HepG2 (cell line): ENCODE measurements at regions not wholly inside any gene's neighbourhood (a gene's known extent, or its start where the extent isn't known, plus 50 kb on each side); places are given as distances from the start of the nearest gene placed in this dataset.

ENCODE experiments used
- ATAC-seq: fragments of 200-7000 bp; cut with Tn5 transposase; 3 replicates; pipeline ENCODE4 v1.9.1; 2020; ENCODE audit warnings: mild to moderate bottlenecking, moderate library complexity
- BruUV-seq: library from RNA; stranded (reverse); fragments of 400-500 nt; replicated peaks from 2 replicates; lab custom pipeline; 2021; lab: Mats Ljungman, UMichigan
- CTCF ChIA-PET: fragments of 300-600 bp; formaldehyde crosslinking; extraction: SDS; loops from one replicate; lab custom pipeline; 2021; ENCODE audit warnings: low total read pairs, inconsistent platforms, low intra/inter-chr PET ratio; lab: Yijun Ruan, JAX
- POLR2A ChIA-PET: fragments of 350-600 bp; sonication (Branson Sonifier 250); formaldehyde crosslinking; loops from one replicate; lab custom pipeline; 2020; ENCODE audit warnings: antibody characterized with exemption, inconsistent platforms; lab: Yijun Ruan, JAX
- DNase-seq: peaks from one replicate; pipeline ENCODE4 v3.0.0-alpha.2; 2015; ENCODE audit warnings: low spot score
- FAIRE-seq: peaks from 3 replicates; lab custom pipeline; 2011; peaks lifted over from hg19 to GRCh38; lab: Jason Lieb, UNC
- H2AFZ ChIP-seq: one replicate; pipeline ENCODE4 v1.6.1; 2011; ENCODE audit warnings: low read length, inconsistent platforms
- H3K27ac ChIP-seq: fragments of 300-600 bp; 3 replicates; pipeline ENCODE4 v1.8.0; 2011; ENCODE audit warnings: mixed run types, mild to moderate bottlenecking, mixed read lengths, low read length, inconsistent platforms; ENCODE audit not compliant: insufficient read depth; ENCODE audit errors: extremely low read length
- H3K27me3 ChIP-seq, 2 experiments: fragments of 200-600 bp in 1 of 2; 2 replicates in 1 of 2; 3 replicates in 1 of 2; pipeline versions ENCODE4 v1.6.0 to v1.8.0; 2011; ENCODE audit warnings: low read length in 2 of 2, mild to moderate bottlenecking in 2 of 2, moderate library complexity in 2 of 2, inconsistent platforms in 1 of 2; ENCODE audit not compliant: insufficient read depth in 2 of 2, control insufficient read depth in 1 of 2
- H3K36me3 ChIP-seq, 2 experiments: fragments of 200-600 bp in 1 of 2; replicated peaks in 1 of 2; 2 replicates in 1 of 2; 3 replicates in 1 of 2; pipeline versions ENCODE4 v1.5.1 to v1.8.0; 2011; ENCODE audit warnings: low read length in 2 of 2, inconsistent platforms in 1 of 2; ENCODE audit not compliant: insufficient read depth in 2 of 2, control insufficient read depth in 1 of 2
- H3K4me1 ChIP-seq: 2 replicates; pipeline ENCODE4 v1.5.1; 2012; ENCODE audit warnings: low read length, inconsistent platforms; ENCODE audit not compliant: insufficient read depth
- H3K4me2 ChIP-seq: 2 replicates; pipeline ENCODE4 v1.6.0; 2011; ENCODE audit warnings: low read depth, low read length, inconsistent platforms
- H3K4me3 ChIP-seq, 3 experiments: fragments of 200-600 bp in 1 of 3; sonication (generic), shearing (Covaris generic) in 1 of 3; replicated peaks in 1 of 3; 2 replicates each; pipeline ENCODE4 v1.5.1; 2011 to 2016; ENCODE audit warnings: low read length in 3 of 3, inconsistent platforms in 2 of 3, low read depth in 2 of 3, mild to moderate bottlenecking in 2 of 3, control low read depth in 1 of 3, mixed read lengths in 1 of 3; ENCODE audit not compliant: insufficient read depth in 1 of 3
- H3K79me2 ChIP-seq: one replicate; pipeline ENCODE4 v1.6.1; 2011; ENCODE audit warnings: low read length, inconsistent platforms; ENCODE audit not compliant: insufficient read depth
- H3K9ac ChIP-seq: 2 replicates; pipeline ENCODE4 v1.6.0; 2011; ENCODE audit warnings: mild to moderate bottlenecking, low read depth, low read length, inconsistent platforms; ENCODE audit not compliant: insufficient read depth
- H3K9me3 ChIP-seq: 2 replicates; pipeline ENCODE4 v1.5.1; 2012; ENCODE audit warnings: mild to moderate bottlenecking, low read length
- H4K20me1 ChIP-seq: 2 replicates; pipeline ENCODE4 v1.6.0; 2011; ENCODE audit warnings: inconsistent platforms, mild to moderate bottlenecking, low read length, moderate library complexity; ENCODE audit not compliant: insufficient read depth
- GABPA ChIP-seq, 2 experiments: IDR thresholded peaks; 2 replicates each; pipeline ENCODE4 v1.6.1; 2011 to 2016; ENCODE audit warnings: low read depth in 2 of 2, low read length in 1 of 2, missing biosample characterization in 1 of 2, missing genetic modification characterization in 1 of 2
- KDM4B ChIP-seq: sonication (generic); formaldehyde crosslinking; IDR thresholded peaks from 2 replicates; pipeline ENCODE4 v1.4.0; 2020; ENCODE audit warnings: missing genetic modification reagents
- ZNF747 ChIP-seq: sonication (generic); formaldehyde crosslinking; IDR thresholded peaks from 2 replicates; pipeline ENCODE4 v1.8.1; 2023; ENCODE audit warnings: missing genetic modification reagents, mild to moderate bottlenecking, borderline replicate concordance
- WGBS: methylation state at CpG from one replicate; pipeline ENCODE4 v1.1.6; 2017; ENCODE audit warnings: low lambda C conversion rate; 5-methylcytosine and 5-hydroxymethylcytosine counted together
- in situ Hi-C: cut with HindIII; loops from 2 replicates; pipeline ENCODE4 v1.10.0; 2017; ENCODE audit warnings: low pct_unique_long_range_greater_than_20kb; ENCODE audit not compliant: extremely low pct_ligation_motif_present
- intact Hi-C: fragments of 100-400 bp; cut with micrococcal nuclease; formaldehyde crosslinking; loops from one replicate; pipeline ENCODE4 v1.10.0; 2022; ENCODE audit not compliant: unreplicated experiment
- TF ChIP-seq, protein P1 (sequence below): sonication (generic); formaldehyde crosslinking; IDR thresholded peaks from 2 replicates; pipeline ENCODE4 v1.8.1; 2023; ENCODE audit warnings: mild to moderate bottlenecking, missing genetic modification reagents
- TF ChIP-seq, protein P2 (sequence below): sonication (generic); formaldehyde crosslinking; IDR thresholded peaks from 2 replicates; pipeline ENCODE4 v1.8.0; 2022; ENCODE audit warnings: mild to moderate bottlenecking, missing genetic modification reagents; ENCODE audit not compliant: insufficient replicate concordance
- TF ChIP-seq, protein P3 (sequence below): sonication (generic); formaldehyde crosslinking; IDR thresholded peaks from 2 replicates; pipeline ENCODE4 v1.4.0; 2020; ENCODE audit warnings: mild to moderate bottlenecking, missing genetic modification reagents, borderline replicate concordance

DNA sequence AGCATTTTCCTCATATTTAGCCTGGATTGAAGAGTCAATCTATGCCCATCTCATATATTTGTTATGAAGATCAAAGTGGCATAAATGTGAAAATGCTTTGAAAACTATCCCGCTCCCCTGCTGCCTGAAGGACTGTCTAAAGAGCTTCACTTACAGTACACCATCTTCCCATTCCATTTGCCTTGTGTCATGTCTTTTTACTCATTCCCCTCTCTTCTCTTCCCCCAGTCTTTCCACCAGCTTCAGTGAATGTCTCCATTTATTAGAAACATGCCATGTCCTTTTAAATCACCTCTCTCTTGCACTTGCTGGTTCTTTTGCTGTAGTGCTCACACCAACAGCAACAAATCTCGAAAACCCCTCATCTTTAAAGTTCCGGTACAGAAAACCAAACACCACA, 192.7 kb upstream of the SGCD start:
- peaks cover under 1% of the 10 kb centered on the region; the same call in 1 of the 2 replicates for H3K9me3 ChIP-seq
- H2AFZ ChIP-seq: no peak overlapping the region
- BruUV-seq: no TSS peak
- FAIRE-seq (no peak), DNase-seq (no peak), ATAC-seq (no peak)
- H3K9ac ChIP-seq: no peak overlapping the region
- WGBS: 1% methylated on average over 3 of the region's 3 CpGs
- H3K4me1 ChIP-seq: no peaks in the 10 kb centered on the region
- no peak overlapping the region for H3K4me3 ChIP-seq
- H3K27me3 ChIP-seq: no peaks in the 10 kb centered on the region
- no peaks in the 10 kb centered on the region for H3K79me2 ChIP-seq
- no peak overlapping the region for H3K4me2 ChIP-seq
- ChIA-PET POLR2A (no interaction called here), CTCF (no interaction called here)
- no peaks in the 10 kb centered on the region for H3K36me3 ChIP-seq
- TF ChIP-seq, protein P1, sequence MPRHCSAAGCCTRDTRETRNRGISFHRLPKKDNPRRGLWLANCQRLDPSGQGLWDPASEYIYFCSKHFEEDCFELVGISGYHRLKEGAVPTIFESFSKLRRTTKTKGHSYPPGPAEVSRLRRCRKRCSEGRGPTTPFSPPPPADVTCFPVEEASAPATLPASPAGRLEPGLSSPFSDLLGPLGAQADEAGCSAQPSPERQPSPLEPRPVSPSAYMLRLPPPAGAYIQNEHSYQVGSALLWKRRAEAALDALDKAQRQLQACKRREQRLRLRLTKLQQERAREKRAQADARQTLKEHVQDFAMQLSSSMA (CRISPR knock-in tag): no peak
- TF ChIP-seq, protein P2, sequence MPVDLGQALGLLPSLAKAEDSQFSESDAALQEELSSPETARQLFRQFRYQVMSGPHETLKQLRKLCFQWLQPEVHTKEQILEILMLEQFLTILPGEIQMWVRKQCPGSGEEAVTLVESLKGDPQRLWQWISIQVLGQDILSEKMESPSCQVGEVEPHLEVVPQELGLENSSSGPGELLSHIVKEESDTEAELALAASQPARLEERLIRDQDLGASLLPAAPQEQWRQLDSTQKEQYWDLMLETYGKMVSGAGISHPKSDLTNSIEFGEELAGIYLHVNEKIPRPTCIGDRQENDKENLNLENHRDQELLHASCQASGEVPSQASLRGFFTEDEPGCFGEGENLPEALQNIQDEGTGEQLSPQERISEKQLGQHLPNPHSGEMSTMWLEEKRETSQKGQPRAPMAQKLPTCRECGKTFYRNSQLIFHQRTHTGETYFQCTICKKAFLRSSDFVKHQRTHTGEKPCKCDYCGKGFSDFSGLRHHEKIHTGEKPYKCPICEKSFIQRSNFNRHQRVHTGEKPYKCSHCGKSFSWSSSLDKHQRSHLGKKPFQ (CRISPR knock-in tag): no peak
- TF ChIP-seq, protein P3, sequence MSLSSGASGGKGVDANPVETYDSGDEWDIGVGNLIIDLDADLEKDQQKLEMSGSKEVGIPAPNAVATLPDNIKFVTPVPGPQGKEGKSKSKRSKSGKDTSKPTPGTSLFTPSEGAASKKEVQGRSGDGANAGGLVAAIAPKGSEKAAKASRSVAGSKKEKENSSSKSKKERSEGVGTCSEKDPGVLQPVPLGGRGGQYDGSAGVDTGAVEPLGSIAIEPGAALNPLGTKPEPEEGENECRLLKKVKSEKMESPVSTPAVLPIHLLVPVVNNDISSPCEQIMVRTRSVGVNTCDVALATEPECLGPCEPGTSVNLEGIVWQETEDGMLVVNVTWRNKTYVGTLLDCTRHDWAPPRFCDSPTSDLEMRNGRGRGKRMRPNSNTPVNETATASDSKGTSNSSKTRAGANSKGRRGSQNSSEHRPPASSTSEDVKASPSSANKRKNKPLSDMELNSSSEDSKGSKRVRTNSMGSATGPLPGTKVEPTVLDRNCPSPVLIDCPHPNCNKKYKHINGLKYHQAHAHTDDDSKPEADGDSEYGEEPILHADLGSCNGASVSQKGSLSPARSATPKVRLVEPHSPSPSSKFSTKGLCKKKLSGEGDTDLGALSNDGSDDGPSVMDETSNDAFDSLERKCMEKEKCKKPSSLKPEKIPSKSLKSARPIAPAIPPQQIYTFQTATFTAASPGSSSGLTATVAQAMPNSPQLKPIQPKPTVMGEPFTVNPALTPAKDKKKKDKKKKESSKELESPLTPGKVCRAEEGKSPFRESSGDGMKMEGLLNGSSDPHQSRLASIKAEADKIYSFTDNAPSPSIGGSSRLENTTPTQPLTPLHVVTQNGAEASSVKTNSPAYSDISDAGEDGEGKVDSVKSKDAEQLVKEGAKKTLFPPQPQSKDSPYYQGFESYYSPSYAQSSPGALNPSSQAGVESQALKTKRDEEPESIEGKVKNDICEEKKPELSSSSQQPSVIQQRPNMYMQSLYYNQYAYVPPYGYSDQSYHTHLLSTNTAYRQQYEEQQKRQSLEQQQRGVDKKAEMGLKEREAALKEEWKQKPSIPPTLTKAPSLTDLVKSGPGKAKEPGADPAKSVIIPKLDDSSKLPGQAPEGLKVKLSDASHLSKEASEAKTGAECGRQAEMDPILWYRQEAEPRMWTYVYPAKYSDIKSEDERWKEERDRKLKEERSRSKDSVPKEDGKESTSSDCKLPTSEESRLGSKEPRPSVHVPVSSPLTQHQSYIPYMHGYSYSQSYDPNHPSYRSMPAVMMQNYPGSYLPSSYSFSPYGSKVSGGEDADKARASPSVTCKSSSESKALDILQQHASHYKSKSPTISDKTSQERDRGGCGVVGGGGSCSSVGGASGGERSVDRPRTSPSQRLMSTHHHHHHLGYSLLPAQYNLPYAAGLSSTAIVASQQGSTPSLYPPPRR: no peak
- TF ChIP-seq KDM4B (CRISPR knock-in tag) (no peak), ZNF747 (CRISPR knock-in tag) (no peak), GABPA (IDR thresholded peaks at IDR 0.05; ENCODE audit: low read depth, low read length) (no peak), GABPA (CRISPR knock-in tag; IDR thresholded peaks at IDR 0.05; ENCODE audit: low read depth) (no peak)
- in situ Hi-C loops: no loop called here
- no peaks in the 10 kb centered on the region for H4K20me1 ChIP-seq
- intact Hi-C loops: no loop called here
- H3K27ac ChIP-seq: no peak overlapping the region
